CD4-positive, alpha-beta T cell (primary cell): ENCODE measurements at regions not wholly inside any gene's neighbourhood (a gene's known extent, or its start where the extent isn't known, plus 50 kb on each side); places are given as distances from the start of the nearest gene placed in this dataset.

Source experiments
- ATAC-seq: fragments of 200-7000 bp; cut with Tn5 transposase; one replicate; pipeline ENCODE4 v1.10.0; 2022; ENCODE audit warnings: mild to moderate bottlenecking; ENCODE audit not compliant: poor library complexity
- CTCF ChIA-PET: fragments of 350-600 bp; sonication (Branson Sonifier 250); formaldehyde crosslinking; loops from one replicate; lab custom pipeline; 2021; ENCODE audit warnings: antibody characterized with exemption, inconsistent platforms; lab: Charles Lee
- POLR2A ChIA-PET: fragments of 350-600 bp; sonication (Branson Sonifier 250); formaldehyde crosslinking; loops from one replicate; lab custom pipeline; 2021; ENCODE audit warnings: antibody characterized with exemption, inconsistent platforms; lab: Charles Lee
- DNase-seq, 14 experiments: peaks; one replicate each; pipeline ENCODE4 v3.0.0-alpha.2; 2013 to 2020; ENCODE audit warnings: mixed read lengths in 2 of 14
- H3K27ac ChIP-seq, 2 donors: one replicate each; pipeline versions ENCODE4 v1.5.1 to v1.7.0; 2013; ENCODE audit warnings: low read length in 2 of 2, low read depth in 1 of 2, mild to moderate bottlenecking in 1 of 2
- H3K27me3 ChIP-seq, 2 experiments: 1 replicate in 1 of 2; 2 replicates in 1 of 2; pipeline versions ENCODE4 v1.6.1 to v1.7.0; 2013; ENCODE audit warnings: low read length in 2 of 2, control low read depth in 1 of 2, mild to moderate bottlenecking in 1 of 2, moderate library complexity in 1 of 2; ENCODE audit not compliant: insufficient read depth in 2 of 2, control insufficient read depth in 1 of 2
- H3K36me3 ChIP-seq: one replicate; pipeline ENCODE4 v1.6.1; 2013; ENCODE audit warnings: low read length, control low read depth; ENCODE audit not compliant: insufficient read depth
- H3K4me1 ChIP-seq: one replicate; pipeline ENCODE4 v1.6.1; 2013; ENCODE audit warnings: low read length, control low read depth; ENCODE audit not compliant: insufficient read depth
- H3K4me3 ChIP-seq: one replicate; pipeline ENCODE4 v1.5.1; 2013; ENCODE audit warnings: mild to moderate bottlenecking, low read length, moderate library complexity
- H3K9me3 ChIP-seq, 2 experiments: 1 replicate in 1 of 2; 2 replicates in 1 of 2; pipeline versions ENCODE4 v1.6.1 to v1.7.0; 2013; ENCODE audit warnings: low read length in 2 of 2, mild to moderate bottlenecking in 2 of 2, control low read depth in 1 of 2, moderate library complexity in 1 of 2; ENCODE audit not compliant: control insufficient read depth in 1 of 2, insufficient read depth in 1 of 2
- H3K27ac Mint-ChIP-seq: one replicate; pipeline ENCODE4 v1.8.0; 2020; ENCODE audit warnings: mixed read lengths
- H3K27me3 Mint-ChIP-seq: one replicate; pipeline ENCODE4 v1.8.0; 2021; ENCODE audit warnings: mixed read lengths
- H3K36me3 Mint-ChIP-seq: one replicate; pipeline ENCODE4 v1.8.0; 2021; ENCODE audit warnings: low read depth, mixed read lengths
- H3K4me1 Mint-ChIP-seq: one replicate; pipeline ENCODE4 v1.8.0; 2021; ENCODE audit warnings: low read depth, mixed read lengths
- H3K4me3 Mint-ChIP-seq: one replicate; pipeline ENCODE4 v1.8.0; 2020; ENCODE audit warnings: mild to moderate bottlenecking, mixed read lengths
- H3K9me3 Mint-ChIP-seq: one replicate; pipeline ENCODE4 v1.8.0; 2020; ENCODE audit warnings: mixed read lengths
- CTCF ChIP-seq: fragments of 200-600 bp; IDR thresholded peaks from one replicate; pipeline ENCODE4 v1.8.0; 2022; ENCODE audit warnings: antibody characterized with exemption, mild to moderate bottlenecking
- intact Hi-C, 2 experiments: fragments of 100-400 bp; cut with DNase I in 1 of 2; cut with micrococcal nuclease in 1 of 2; formaldehyde crosslinking; loops; one replicate each; pipeline versions ENCODE4 v1.15.1 to v1.9.0; 2023 to 2025; cut with DNase I, micrococcal nuclease

GRCh38 chr6:82607998-82608725 lies 244.5 kb downstream of the TPBG start:
- Histone ChIP-seq H3K27me3 (no peaks in the 10 kb centered on the region), H3K27ac (no peak overlapping the region), H3K36me3 (no peaks in the 10 kb centered on the region), H3K4me1 (no peaks in the 10 kb centered on the region), H3K4me3 (no peak overlapping the region), H3K9me3 (no peaks in the 10 kb centered on the region)
- Mint-ChIP-seq H3K9me3 (no peaks in the 10 kb centered on the region), H3K27ac (no peak overlapping the region), H3K4me3 (no peak overlapping the region), H3K27me3 (no peaks in the 10 kb centered on the region), H3K36me3 (no peaks in the 10 kb centered on the region), H3K4me1 (no peaks in the 10 kb centered on the region)
- no peak for ATAC-seq
- no peak for DNase-seq
- POLR2A ChIA-PET = no interaction called here
- CTCF ChIA-PET = no interaction called here
- TF ChIP-seq CTCF = no peak
- intact Hi-C loops = no loop called here

- no peaks in the 10 kb centered on the region for H3K4me1 Mint-ChIP-seq
- intact Hi-C loops = no loop called here
- Histone ChIP-seq H3K4me3 (no peak overlapping the region), H3K4me1 (no peaks in the 10 kb centered on the region), H3K27me3 (no peaks in the 10 kb centered on the region), H3K27ac (no peak overlapping the region), H3K9me3 (no peaks in the 10 kb centered on the region), H3K36me3 (no peaks in the 10 kb centered on the region)
- DNase-seq (no peak), ATAC-seq (no peak)
- no peak overlapping the region for H3K27ac Mint-ChIP-seq
- POLR2A ChIA-PET = no interaction called here
- no peaks in the 10 kb centered on the region for H3K9me3 Mint-ChIP-seq
- CTCF ChIA-PET = no interaction called here
- no peak for TF ChIP-seq CTCF
- no peaks in the 10 kb centered on the region for H3K36me3 Mint-ChIP-seq
- H3K4me3 Mint-ChIP-seq = no peak overlapping the region
- no peaks in the 10 kb centered on the region for H3K27me3 Mint-ChIP-seq
These were observed 245.2 kb downstream of the TPBG start for GRCh38 chr6:82608781-82609180.

GRCh38 chr6:82611751-82612150 lies 248.1 kb downstream of the TPBG start:
- H3K4me1 Mint-ChIP-seq = no peaks in the 10 kb centered on the region

More at GRCh38 chr6:82611751-82612150, 248.1 kb downstream of the TPBG start:
- ATAC-seq (no peak), DNase-seq (no peak)
- TF ChIP-seq CTCF = no peak
- no peaks in the 10 kb centered on the region for H3K36me3 Mint-ChIP-seq
- intact Hi-C loops = no loop called here
- ChIA-PET CTCF (no interaction called here), POLR2A (no interaction called here)
- no peak overlapping the region for H3K27ac Mint-ChIP-seq
- Histone ChIP-seq H3K4me3 (no peak overlapping the region), H3K27ac (no peak overlapping the region), H3K27me3 (no peaks in the 10 kb centered on the region), H3K9me3 (no peaks in the 10 kb centered on the region), H3K4me1 (no peaks in the 10 kb centered on the region), H3K36me3 (no peaks in the 10 kb centered on the region)
- H3K27me3 Mint-ChIP-seq = no peaks in the 10 kb centered on the region
- no peaks in the 10 kb centered on the region for H3K9me3 Mint-ChIP-seq
- H3K4me3 Mint-ChIP-seq = no peak overlapping the region
